ENCODE measurements at regions not wholly inside any gene's neighbourhood (a gene's known extent, or its start where the extent isn't known, plus 50 kb on each side); places are given as distances from the start of the nearest gene placed in this dataset.

- TF ChIP-seq CTCF (IDR thresholded peaks at IDR 0.05) (no peak), POLR2A (IDR thresholded peaks at IDR 0.05) (no peak)
These were observed 660.1 kb upstream of the SLITRK1 start for GRCh38 chr13:84542348-84542747.
